NB4 (cell line): ENCODE measurements at regions not wholly inside any gene's neighbourhood (a gene's known extent, or its start where the extent isn't known, plus 50 kb on each side); places are given as distances from the start of the nearest gene placed in this dataset.

Experiments
- MAX ChIP-seq: IDR thresholded peaks from 2 replicates; pipeline ENCODE4 v1.6.1; 2011; ENCODE audit warnings: low read depth, low read length
- TF ChIP-seq, protein P1 (sequence below): IDR thresholded peaks from one replicate; pipeline ENCODE4 v1.5.1; 2012; ENCODE audit warnings: low read depth, low read length

- TF ChIP-seq, protein P1, sequence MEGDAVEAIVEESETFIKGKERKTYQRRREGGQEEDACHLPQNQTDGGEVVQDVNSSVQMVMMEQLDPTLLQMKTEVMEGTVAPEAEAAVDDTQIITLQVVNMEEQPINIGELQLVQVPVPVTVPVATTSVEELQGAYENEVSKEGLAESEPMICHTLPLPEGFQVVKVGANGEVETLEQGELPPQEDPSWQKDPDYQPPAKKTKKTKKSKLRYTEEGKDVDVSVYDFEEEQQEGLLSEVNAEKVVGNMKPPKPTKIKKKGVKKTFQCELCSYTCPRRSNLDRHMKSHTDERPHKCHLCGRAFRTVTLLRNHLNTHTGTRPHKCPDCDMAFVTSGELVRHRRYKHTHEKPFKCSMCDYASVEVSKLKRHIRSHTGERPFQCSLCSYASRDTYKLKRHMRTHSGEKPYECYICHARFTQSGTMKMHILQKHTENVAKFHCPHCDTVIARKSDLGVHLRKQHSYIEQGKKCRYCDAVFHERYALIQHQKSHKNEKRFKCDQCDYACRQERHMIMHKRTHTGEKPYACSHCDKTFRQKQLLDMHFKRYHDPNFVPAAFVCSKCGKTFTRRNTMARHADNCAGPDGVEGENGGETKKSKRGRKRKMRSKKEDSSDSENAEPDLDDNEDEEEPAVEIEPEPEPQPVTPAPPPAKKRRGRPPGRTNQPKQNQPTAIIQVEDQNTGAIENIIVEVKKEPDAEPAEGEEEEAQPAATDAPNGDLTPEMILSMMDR: no peak
- TF ChIP-seq MAX: no peak
Observed at GRCh38 chr16:77611386-77611785, 110.9 kb upstream of the NUDT7 start.
